IMR-90 (cell line): ENCODE measurements at regions not wholly inside any gene's neighbourhood (a gene's known extent, or its start where the extent isn't known, plus 50 kb on each side); places are given as distances from the start of the nearest gene placed in this dataset.

Source experiments
- ATAC-seq: fragments of 200-7000 bp; cut with Tn5 transposase; 2 replicates; pipeline ENCODE4 v1.9.1; 2020; ENCODE audit warnings: low read depth, mild to moderate bottlenecking, moderate library complexity
- BruUV-seq: library from RNA; stranded (reverse); fragments of 400-500 nt; replicated peaks from 2 replicates; lab custom pipeline; 2021; lab: Mats Ljungman, UMichigan
- CTCF ChIA-PET: fragments of 300-600 bp; formaldehyde crosslinking; extraction: SDS; loops from one replicate; lab custom pipeline; 2021; ENCODE audit warnings: antibody characterized with exemption; lab: Yijun Ruan, JAX
- POLR2A ChIA-PET: fragments of 300-600 bp; sonication (Branson Sonifier 250); formaldehyde crosslinking; loops from one replicate; lab custom pipeline; 2022; ENCODE audit warnings: antibody characterized with exemption; ENCODE audit not compliant: unreplicated experiment; lab: Charles Lee
- DNase-seq: peaks from one replicate; pipeline ENCODE4 v3.0.0; 2013
- H2AFZ ChIP-seq: replicated peaks from 2 replicates; pipeline ENCODE3; 2013; ENCODE audit warnings: low read length, mild to moderate bottlenecking; ENCODE audit not compliant: poor library complexity
- H2AK5ac ChIP-seq: 2 replicates; pipeline ENCODE4 v1.6.1; 2013; ENCODE audit warnings: low read depth, low read length, inconsistent platforms
- H2AK9ac ChIP-seq: replicated peaks from 2 replicates; pipeline ENCODE3; 2013; ENCODE audit warnings: mild to moderate bottlenecking, low read depth, low read length, moderate library complexity; ENCODE audit not compliant: poor library complexity
- H2BK120ac ChIP-seq: 2 replicates; pipeline ENCODE4 v1.6.1; 2013; ENCODE audit warnings: low read depth, low read length, inconsistent platforms
- H2BK15ac ChIP-seq: 3 replicates; pipeline ENCODE4 v1.6.1; 2013; ENCODE audit warnings: low read depth, low read length, inconsistent platforms
- H2BK20ac ChIP-seq: 2 replicates; pipeline ENCODE4 v1.6.1; 2013; ENCODE audit warnings: low read depth, mild to moderate bottlenecking, inconsistent platforms, low read length, moderate library complexity
- H2BK5ac ChIP-seq: 2 replicates; pipeline ENCODE4 v1.6.1; 2013; ENCODE audit warnings: mild to moderate bottlenecking, low read depth, low read length, inconsistent platforms; ENCODE audit not compliant: poor library complexity, severe bottlenecking
- H3K14ac ChIP-seq: replicated peaks from 2 replicates; pipeline ENCODE4 v1.6.1; 2013; ENCODE audit warnings: low read depth, low read length, inconsistent platforms
- H3K18ac ChIP-seq: 2 replicates; pipeline ENCODE4 v1.6.1; 2013; ENCODE audit warnings: low read depth, low read length, control low read depth
- H3K23ac ChIP-seq: 2 replicates; pipeline ENCODE4 v1.6.1; 2013; ENCODE audit warnings: low read depth, low read length, inconsistent platforms
- H3K27ac ChIP-seq: 2 replicates; pipeline ENCODE4 v1.5.1; 2013; ENCODE audit warnings: mild to moderate bottlenecking, control low read depth, low read length; ENCODE audit not compliant: insufficient read depth
- H3K27me3 ChIP-seq: 2 replicates; pipeline ENCODE4 v1.6.1; 2013; ENCODE audit warnings: low read length; ENCODE audit not compliant: control insufficient read depth, insufficient read depth
- H3K36me3 ChIP-seq: 2 replicates; pipeline ENCODE4 v1.6.1; 2013; ENCODE audit warnings: low read length, mixed read lengths; ENCODE audit not compliant: control insufficient read depth, insufficient read depth
- H3K4ac ChIP-seq: 2 replicates; pipeline ENCODE4 v1.6.1; 2013; ENCODE audit warnings: low read depth, low read length, inconsistent platforms
- H3K4me1 ChIP-seq: 2 replicates; pipeline ENCODE4 v1.6.1; 2013; ENCODE audit warnings: low read length, mixed read lengths; ENCODE audit not compliant: control insufficient read depth, insufficient read depth
- H3K4me2 ChIP-seq: 2 replicates; pipeline ENCODE4 v1.6.1; 2013; ENCODE audit warnings: low read depth, mild to moderate bottlenecking, control low read depth, low read length, moderate library complexity
- H3K4me3 ChIP-seq: 2 replicates; pipeline ENCODE4 v1.5.1; 2013; ENCODE audit warnings: low read depth, mild to moderate bottlenecking, control low read depth, low read length, moderate library complexity; ENCODE audit not compliant: insufficient read depth
- H3K56ac ChIP-seq: 2 replicates; pipeline ENCODE4 v1.6.1; 2013; ENCODE audit warnings: low read length, inconsistent platforms; ENCODE audit not compliant: insufficient read depth; ENCODE audit errors: extremely low read depth
- H3K79me1 ChIP-seq, 2 experiments: 2 replicates each; pipeline ENCODE4 v1.6.1; 2013; ENCODE audit warnings: low read length in 2 of 2, inconsistent platforms in 1 of 2, low read depth in 1 of 2
- H3K9ac ChIP-seq: 2 replicates; pipeline ENCODE4 v1.6.1; 2013; ENCODE audit warnings: low read depth, low read length, control low read depth
- H3K9me1 ChIP-seq: 2 replicates; pipeline ENCODE4 v1.6.1; 2013; ENCODE audit warnings: low read length, inconsistent platforms; ENCODE audit not compliant: insufficient read depth
- H3K9me3 ChIP-seq: 2 replicates; pipeline ENCODE4 v1.6.1; 2013; ENCODE audit warnings: low read length; ENCODE audit not compliant: control insufficient read depth, insufficient read depth
- H4K20me1 ChIP-seq: 2 replicates; pipeline ENCODE4 v1.6.1; 2013; ENCODE audit warnings: low read length, inconsistent platforms; ENCODE audit not compliant: insufficient read depth
- H4K5ac ChIP-seq: 2 replicates; pipeline ENCODE4 v1.6.1; 2013; ENCODE audit warnings: mild to moderate bottlenecking, low read depth, low read length, control low read depth
- H4K8ac ChIP-seq, 2 experiments: 2 replicates each; pipeline ENCODE4 v1.6.1; 2013; ENCODE audit warnings: low read depth in 2 of 2, low read length in 2 of 2, control low read depth in 1 of 2, inconsistent platforms in 1 of 2
- H4K91ac ChIP-seq: 2 replicates; pipeline ENCODE4 v1.6.1; 2013; ENCODE audit warnings: low read depth, low read length, inconsistent platforms; ENCODE audit not compliant: insufficient read depth
- CHD1 ChIP-seq: IDR thresholded peaks from 2 replicates; pipeline ENCODE4 v1.6.1; 2012; ENCODE audit warnings: low read depth, low read length, improper control_type of control experiment
- MAZ ChIP-seq: IDR thresholded peaks from 2 replicates; pipeline ENCODE4 v1.6.1; 2012; ENCODE audit warnings: low read depth, mild to moderate bottlenecking, low read length, improper control_type of control experiment, moderate library complexity, borderline replicate concordance
- SMC3 ChIP-seq: fragments of 150-350 bp; IDR thresholded peaks from 2 replicates; pipeline ENCODE4 v1.6.1; 2016; ENCODE audit warnings: low read depth, mild to moderate bottlenecking, antibody characterized with exemption, low read length, moderate library complexity
- WGBS, 2 experiments: methylation state at CpG; one replicate each; pipeline versions ENCODE4 v1.1.5 to v1.1.7; 2013; ENCODE audit warnings: missing lambda C conversion rate in 2 of 2; ENCODE audit not compliant: insufficient read length in 1 of 2; ENCODE audit errors: extremely low coverage in 2 of 2; 5-methylcytosine and 5-hydroxymethylcytosine counted together
- dilution Hi-C: fragments of 300-500 bp; cut with HindIII; formaldehyde crosslinking; loops from one replicate; pipeline ENCODE4 v1.14.3; 2018; ENCODE audit warnings: low sequenced_read_pairs; ENCODE audit not compliant: unreplicated experiment
- in situ Hi-C: fragments of 300-500 bp; cut with MboI; formaldehyde crosslinking; loops from 3 replicates; pipeline ENCODE4 v1.14.3; 2019; ENCODE audit warnings: low sequenced_read_pairs, inconsistent platforms, mixed read lengths
- intact Hi-C: fragments of 100-400 bp; cut with micrococcal nuclease; formaldehyde crosslinking; loops from 2 replicates; pipeline ENCODE4 v1.10.0; 2022
- TF ChIP-seq, protein P1 (sequence below): conservative IDR thresholded peaks from 2 replicates; pipeline ENCODE4 v1.5.1; 2012; ENCODE audit warnings: mild to moderate bottlenecking, low read depth, low read length, improper control_type of control experiment

DNA sequence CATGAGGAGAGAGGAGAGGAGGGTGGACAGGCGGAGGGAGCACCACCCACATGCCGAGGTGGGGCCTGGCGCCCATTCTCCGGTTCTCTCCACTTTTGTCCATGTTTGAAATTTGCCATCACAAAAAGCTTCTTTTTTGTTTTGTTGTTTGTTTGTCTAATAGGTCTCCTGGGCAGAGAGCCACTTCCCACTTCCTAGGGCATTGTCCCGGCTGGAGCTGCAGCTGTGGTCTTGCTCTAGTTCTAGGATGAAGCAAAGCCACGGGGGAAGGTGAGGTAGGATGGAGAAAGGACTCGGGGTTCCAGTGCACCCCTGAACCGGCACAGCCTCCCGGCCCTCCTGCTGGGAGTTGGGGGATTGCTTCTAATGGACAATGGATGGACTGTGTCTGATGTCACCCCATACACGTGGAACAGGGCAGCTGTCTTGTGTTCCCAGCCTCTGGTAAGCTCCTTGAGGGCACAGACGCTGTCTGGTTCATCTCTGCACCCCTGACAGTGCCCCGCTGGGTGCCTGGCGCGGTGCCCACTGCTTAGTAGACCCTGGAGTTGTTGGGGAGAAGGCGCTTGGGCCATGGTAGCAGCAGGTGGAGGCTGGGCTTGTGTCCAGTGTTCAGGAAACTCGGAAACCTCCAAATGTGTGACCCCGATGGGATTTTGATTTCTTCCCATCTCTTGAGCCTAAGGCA lies 278.4 kb downstream of the NDUFA10 start:
- H3K4me2 ChIP-seq, result no peak overlapping the region
- H4K91ac ChIP-seq, result no peak overlapping the region
- in situ Hi-C loops (no loop called here), intact Hi-C loops (no loop called here), dilution Hi-C loops (no loop called here)
- no peak overlapping the region for H3K4me3 ChIP-seq
- no peak overlapping the region for H3K14ac ChIP-seq
- no peak overlapping the region for H2BK15ac ChIP-seq
- ATAC-seq, result no peak
- H2BK5ac ChIP-seq, result no peak overlapping the region
- ChIA-PET CTCF (no interaction called here), POLR2A (no interaction called here)
- H3K56ac ChIP-seq, result no peak overlapping the region
- 56% methylated on average over 6 of the region's 17 CpGs; no CpG with 5 or more reads in 1 of the 2 experiments for WGBS, 2 experiments
- BruUV-seq, result no TSS peak
- H3K9me1 ChIP-seq, result no peaks in the 10 kb centered on the region
- TF ChIP-seq, protein P1, sequence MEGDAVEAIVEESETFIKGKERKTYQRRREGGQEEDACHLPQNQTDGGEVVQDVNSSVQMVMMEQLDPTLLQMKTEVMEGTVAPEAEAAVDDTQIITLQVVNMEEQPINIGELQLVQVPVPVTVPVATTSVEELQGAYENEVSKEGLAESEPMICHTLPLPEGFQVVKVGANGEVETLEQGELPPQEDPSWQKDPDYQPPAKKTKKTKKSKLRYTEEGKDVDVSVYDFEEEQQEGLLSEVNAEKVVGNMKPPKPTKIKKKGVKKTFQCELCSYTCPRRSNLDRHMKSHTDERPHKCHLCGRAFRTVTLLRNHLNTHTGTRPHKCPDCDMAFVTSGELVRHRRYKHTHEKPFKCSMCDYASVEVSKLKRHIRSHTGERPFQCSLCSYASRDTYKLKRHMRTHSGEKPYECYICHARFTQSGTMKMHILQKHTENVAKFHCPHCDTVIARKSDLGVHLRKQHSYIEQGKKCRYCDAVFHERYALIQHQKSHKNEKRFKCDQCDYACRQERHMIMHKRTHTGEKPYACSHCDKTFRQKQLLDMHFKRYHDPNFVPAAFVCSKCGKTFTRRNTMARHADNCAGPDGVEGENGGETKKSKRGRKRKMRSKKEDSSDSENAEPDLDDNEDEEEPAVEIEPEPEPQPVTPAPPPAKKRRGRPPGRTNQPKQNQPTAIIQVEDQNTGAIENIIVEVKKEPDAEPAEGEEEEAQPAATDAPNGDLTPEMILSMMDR, result no peak
- TF ChIP-seq CHD1 (no peak), MAZ (no peak), SMC3 (no peak)
- no peaks in the 10 kb centered on the region for H3K36me3 ChIP-seq
- no peaks in the 10 kb centered on the region for H3K27me3 ChIP-seq
- no peak overlapping the region for H3K9ac ChIP-seq
- no peaks in the 10 kb centered on the region for H3K4me1 ChIP-seq
- H3K9me3 ChIP-seq, result peaks cover 37% of the 10 kb centered on the region
- no peak overlapping the region for H3K27ac ChIP-seq
- DNase-seq, result no peak
- no peak overlapping the region for H2AK9ac ChIP-seq
- H3K18ac ChIP-seq, result no peak overlapping the region
- H3K4ac ChIP-seq, result no peak overlapping the region
- H3K79me1 ChIP-seq, result no peaks in the 10 kb centered on the region
- no peak overlapping the region for H3K23ac ChIP-seq
- no peak overlapping the region for H2BK120ac ChIP-seq
- H4K5ac ChIP-seq, result no peak overlapping the region
- H4K20me1 ChIP-seq, result no peaks in the 10 kb centered on the region
- H2AK5ac ChIP-seq, result no peak overlapping the region
- no peak overlapping the region for H2BK20ac ChIP-seq
- H4K8ac ChIP-seq, result no peak overlapping the region
- no peak overlapping the region for H2AFZ ChIP-seq
